ENCODE measurements at regions not wholly inside any gene's neighbourhood (a gene's known extent, or its start where the extent isn't known, plus 50 kb on each side); places are given as distances from the start of the nearest gene placed in this dataset.
"Not testable (repeated sequence)": the region's sequence is repeated elsewhere in the genome, so short reads cannot be mapped to it uniquely, and the experiment has no call there.

DNA sequence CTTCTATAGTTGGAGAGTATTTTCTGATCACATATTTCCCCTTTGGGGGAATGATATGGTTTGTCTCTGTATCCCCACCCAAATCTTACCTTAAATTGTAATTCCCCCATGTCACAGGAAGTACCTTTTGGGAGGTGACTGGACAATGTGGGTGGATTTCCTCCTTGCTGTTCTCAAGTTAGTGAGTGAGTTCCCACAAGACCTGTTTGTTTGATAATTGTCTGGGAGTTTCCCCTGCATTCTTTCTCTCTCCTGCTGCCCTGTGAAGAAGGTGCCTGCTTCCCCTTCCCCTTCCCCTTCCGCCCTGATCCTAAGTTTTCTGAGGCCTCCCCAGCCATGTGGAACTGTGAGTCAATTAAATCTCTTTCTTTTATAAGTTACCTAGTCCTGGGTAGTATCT is 222.7 kb upstream of the SLC39A10 start:
- TF ChIP-seq, protein P1, sequence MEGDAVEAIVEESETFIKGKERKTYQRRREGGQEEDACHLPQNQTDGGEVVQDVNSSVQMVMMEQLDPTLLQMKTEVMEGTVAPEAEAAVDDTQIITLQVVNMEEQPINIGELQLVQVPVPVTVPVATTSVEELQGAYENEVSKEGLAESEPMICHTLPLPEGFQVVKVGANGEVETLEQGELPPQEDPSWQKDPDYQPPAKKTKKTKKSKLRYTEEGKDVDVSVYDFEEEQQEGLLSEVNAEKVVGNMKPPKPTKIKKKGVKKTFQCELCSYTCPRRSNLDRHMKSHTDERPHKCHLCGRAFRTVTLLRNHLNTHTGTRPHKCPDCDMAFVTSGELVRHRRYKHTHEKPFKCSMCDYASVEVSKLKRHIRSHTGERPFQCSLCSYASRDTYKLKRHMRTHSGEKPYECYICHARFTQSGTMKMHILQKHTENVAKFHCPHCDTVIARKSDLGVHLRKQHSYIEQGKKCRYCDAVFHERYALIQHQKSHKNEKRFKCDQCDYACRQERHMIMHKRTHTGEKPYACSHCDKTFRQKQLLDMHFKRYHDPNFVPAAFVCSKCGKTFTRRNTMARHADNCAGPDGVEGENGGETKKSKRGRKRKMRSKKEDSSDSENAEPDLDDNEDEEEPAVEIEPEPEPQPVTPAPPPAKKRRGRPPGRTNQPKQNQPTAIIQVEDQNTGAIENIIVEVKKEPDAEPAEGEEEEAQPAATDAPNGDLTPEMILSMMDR (IDR thresholded peaks at IDR 0.05) = no peak
- DNase-seq = no peak
- Histone ChIP-seq H3K4me3 (no peak overlapping the region), H3K9me3 (no peaks in the 10 kb centered on the region), H3K36me3 (no peaks in the 10 kb centered on the region), H3K27ac (no peak overlapping the region), H3K27me3 (no peaks in the 10 kb centered on the region), H3K4me1 (no peaks in the 10 kb centered on the region)
- intact Hi-C loops (cut with DNase I; ENCODE audit: low total_unique reads) = no loop called here

DNA sequence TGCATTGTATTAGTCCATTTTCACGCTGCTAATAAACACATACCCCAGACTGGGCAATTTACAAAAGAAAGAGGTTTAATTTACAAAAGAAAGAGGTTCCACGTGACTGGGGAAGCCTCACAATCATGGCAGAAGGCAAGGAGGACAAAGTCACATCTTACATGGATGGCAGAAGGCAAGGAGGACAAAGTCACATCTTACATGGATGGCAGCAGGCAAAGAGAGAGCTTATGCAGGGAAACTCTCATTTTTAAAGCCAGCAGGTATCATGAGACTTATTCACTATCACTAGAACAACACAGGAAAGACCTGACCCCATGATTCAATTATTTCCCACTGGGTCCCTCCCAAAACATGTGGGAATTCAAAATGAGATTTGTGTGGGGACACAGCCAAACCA is 223.3 kb upstream of the SLC39A10 start:
- H3K27me3 ChIP-seq; H3K36me3 ChIP-seq; DNase-seq; H3K4me1 ChIP-seq; H3K27ac ChIP-seq; intact Hi-C loops (cut with DNase I; ENCODE audit: low total_unique reads); H3K4me3 ChIP-seq; H3K9me3 ChIP-seq: not testable (repeated sequence)

DNA sequence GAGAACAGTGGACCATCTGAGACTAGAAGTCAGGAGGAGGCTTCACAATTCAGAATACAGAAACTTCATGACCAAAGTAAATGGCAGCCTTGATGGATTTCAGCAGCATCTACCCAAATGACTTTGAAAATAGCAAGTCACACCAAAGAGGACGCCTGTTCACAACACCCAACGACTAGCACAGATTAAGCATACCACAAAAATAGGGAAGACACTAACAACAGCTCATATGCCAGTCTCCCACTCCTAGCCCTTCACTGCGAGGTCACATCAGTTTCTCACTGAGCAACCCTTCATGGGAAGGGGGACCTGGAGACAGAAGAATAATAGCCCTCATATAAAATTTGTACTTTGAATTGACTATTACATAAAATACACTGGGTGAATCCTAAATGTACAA is 228.4 kb upstream of the SLC39A10 start:
- H3K27ac ChIP-seq = no peak overlapping the region
- TF ChIP-seq, protein P1 (IDR thresholded peaks at IDR 0.05) = no peak
- DNase-seq = no peak
- H3K36me3 ChIP-seq = no peaks in the 10 kb centered on the region
- no peaks in the 10 kb centered on the region for H3K9me3 ChIP-seq
- intact Hi-C loops (cut with DNase I; ENCODE audit: low total_unique reads) = no loop called here
- no peak overlapping the region for H3K4me3 ChIP-seq
- no peaks in the 10 kb centered on the region for H3K27me3 ChIP-seq
- no peaks in the 10 kb centered on the region for H3K4me1 ChIP-seq

DNA sequence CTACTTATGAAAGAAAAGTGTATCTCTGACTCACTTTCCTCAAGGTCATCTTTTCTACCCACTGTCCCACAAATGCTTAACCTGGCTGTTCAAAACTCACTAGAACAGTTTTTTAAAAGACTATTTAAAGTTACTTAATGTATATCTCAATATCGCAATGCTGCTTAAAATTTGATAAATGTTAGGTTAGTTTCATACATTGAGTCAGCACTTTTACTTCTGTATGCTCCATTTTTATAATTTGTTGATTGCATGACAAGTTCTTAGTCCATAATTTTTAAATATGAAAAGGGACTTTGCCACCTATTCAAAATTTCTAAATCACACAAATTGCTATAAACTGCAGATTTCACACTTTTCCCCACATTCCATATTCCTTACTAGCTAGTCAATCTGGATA is 231.7 kb upstream of the SLC39A10 start:
- no peak overlapping the region for H3K4me3 ChIP-seq
- H3K27me3 ChIP-seq = no peaks in the 10 kb centered on the region
- no peak for DNase-seq
- H3K4me1 ChIP-seq = no peaks in the 10 kb centered on the region
- TF ChIP-seq, protein P1 (IDR thresholded peaks at IDR 0.05) = no peak
- no peaks in the 10 kb centered on the region for H3K36me3 ChIP-seq
- no peak overlapping the region for H3K27ac ChIP-seq
- H3K9me3 ChIP-seq = no peaks in the 10 kb centered on the region
- intact Hi-C loops (cut with DNase I; ENCODE audit: low total_unique reads) = no loop called here

DNA sequence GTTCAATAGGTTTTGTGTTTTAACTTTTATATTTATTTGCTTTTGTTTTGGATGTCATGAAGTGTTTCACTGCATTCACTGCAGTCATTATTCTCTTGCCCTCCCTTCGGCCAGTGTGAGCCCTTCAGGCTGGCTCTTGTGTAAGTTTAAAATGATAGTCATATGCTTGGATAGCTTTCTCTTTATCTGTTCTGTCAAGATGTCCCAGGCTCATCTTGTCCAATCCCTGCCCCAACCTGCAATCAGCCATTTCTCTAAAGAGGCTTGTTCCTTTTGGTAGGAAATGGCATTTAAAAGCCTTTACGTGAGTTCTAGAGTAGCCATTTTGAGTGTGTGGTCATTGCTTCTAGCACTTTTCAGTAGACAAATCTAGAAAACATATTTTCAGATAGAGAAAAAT is 238.0 kb upstream of the SLC39A10 start:
- TF ChIP-seq, protein P1 (IDR thresholded peaks at IDR 0.05) = no peak
- Histone ChIP-seq H3K9me3 (no peaks in the 10 kb centered on the region), H3K4me1 (no peaks in the 10 kb centered on the region), H3K36me3 (no peaks in the 10 kb centered on the region), H3K27ac (no peak overlapping the region), H3K4me3 (no peak overlapping the region), H3K27me3 (no peaks in the 10 kb centered on the region)
- intact Hi-C loops (cut with DNase I; ENCODE audit: low total_unique reads) = no loop called here
- DNase-seq = no peak

DNA sequence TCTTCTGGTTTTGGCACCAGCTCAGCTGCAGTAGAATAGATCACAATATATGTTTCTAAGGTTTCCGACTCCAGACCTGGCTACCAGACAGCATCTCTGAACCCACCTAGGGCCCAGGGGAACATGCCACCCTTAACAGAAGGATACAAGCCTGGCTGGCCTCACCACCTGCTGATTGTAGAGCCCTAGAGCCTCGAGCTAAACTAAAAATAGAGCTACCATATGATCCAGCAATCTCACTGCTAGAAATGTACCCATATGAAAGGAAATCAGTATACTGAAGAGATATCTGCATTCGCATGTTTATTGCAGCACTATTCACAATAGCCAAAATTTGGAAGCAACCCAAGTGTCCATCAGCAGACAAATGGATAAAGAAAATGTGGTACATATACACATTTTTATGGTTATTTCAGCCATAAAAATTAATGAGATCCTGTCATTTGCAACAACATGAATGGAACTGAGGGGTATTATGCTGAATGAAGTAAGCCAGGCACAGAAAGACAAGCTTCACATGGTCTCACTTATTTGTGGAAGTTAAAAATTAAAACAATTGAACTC is 242.4 kb upstream of the SLC39A10 start:
- Histone ChIP-seq H3K4me3 (no peak overlapping the region), H3K27ac (no peak overlapping the region), H3K4me1 (no peaks in the 10 kb centered on the region), H3K9me3 (no peaks in the 10 kb centered on the region), H3K27me3 (no peaks in the 10 kb centered on the region), H3K36me3 (no peaks in the 10 kb centered on the region)
- intact Hi-C loops (cut with DNase I; ENCODE audit: low total_unique reads) = no loop called here
- TF ChIP-seq, protein P1 (IDR thresholded peaks at IDR 0.05) = no peak
- DNase-seq = no peak

Data from tibial artery (tissue), 4 donors.